ENCODE measurements at regions not wholly inside any gene's neighbourhood (a gene's known extent, or its start where the extent isn't known, plus 50 kb on each side); places are given as distances from the start of the nearest gene placed in this dataset.

DNA sequence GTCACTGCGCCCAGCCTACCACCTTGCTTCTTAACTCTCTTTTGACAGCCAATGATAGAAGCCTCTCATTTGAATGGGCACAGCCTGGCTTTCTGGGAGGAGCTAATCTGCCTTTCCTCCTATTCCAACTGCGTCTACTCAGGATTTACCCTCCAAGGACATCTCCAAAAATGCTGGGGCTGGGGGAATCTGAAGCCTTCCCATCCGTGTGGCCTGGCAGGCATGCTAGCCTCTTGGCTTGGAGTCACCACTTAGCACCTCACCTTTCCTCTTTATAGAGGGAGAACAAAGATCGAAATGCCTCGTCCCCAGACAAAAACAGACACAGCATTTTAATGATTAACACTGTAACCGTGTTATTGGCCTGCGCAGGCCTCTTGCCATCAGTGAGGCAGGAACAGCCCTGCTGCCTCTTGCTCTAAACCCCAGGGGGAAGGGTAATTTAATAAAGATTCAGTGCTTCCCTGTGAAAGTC, 108.2 kb upstream of the KLF4 start:
- Mint-ChIP-seq H3K27me3 (ENCODE audit: low read depth, poor library complexity) (peaks cover 9% of the 10 kb centered on the region), H3K36me3 (ENCODE audit: low read depth) (no peaks in the 10 kb centered on the region), H3K4me3 (no peak overlapping the region), H3K9me3 (no peaks in the 10 kb centered on the region), H3K4me1 (peaks cover 19% of the 10 kb centered on the region), H3K27ac (no peak overlapping the region)
- DNase-seq: no peak
- TF ChIP-seq, protein P1, sequence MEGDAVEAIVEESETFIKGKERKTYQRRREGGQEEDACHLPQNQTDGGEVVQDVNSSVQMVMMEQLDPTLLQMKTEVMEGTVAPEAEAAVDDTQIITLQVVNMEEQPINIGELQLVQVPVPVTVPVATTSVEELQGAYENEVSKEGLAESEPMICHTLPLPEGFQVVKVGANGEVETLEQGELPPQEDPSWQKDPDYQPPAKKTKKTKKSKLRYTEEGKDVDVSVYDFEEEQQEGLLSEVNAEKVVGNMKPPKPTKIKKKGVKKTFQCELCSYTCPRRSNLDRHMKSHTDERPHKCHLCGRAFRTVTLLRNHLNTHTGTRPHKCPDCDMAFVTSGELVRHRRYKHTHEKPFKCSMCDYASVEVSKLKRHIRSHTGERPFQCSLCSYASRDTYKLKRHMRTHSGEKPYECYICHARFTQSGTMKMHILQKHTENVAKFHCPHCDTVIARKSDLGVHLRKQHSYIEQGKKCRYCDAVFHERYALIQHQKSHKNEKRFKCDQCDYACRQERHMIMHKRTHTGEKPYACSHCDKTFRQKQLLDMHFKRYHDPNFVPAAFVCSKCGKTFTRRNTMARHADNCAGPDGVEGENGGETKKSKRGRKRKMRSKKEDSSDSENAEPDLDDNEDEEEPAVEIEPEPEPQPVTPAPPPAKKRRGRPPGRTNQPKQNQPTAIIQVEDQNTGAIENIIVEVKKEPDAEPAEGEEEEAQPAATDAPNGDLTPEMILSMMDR (IDR thresholded peaks at IDR 0.05): no peak

DNA sequence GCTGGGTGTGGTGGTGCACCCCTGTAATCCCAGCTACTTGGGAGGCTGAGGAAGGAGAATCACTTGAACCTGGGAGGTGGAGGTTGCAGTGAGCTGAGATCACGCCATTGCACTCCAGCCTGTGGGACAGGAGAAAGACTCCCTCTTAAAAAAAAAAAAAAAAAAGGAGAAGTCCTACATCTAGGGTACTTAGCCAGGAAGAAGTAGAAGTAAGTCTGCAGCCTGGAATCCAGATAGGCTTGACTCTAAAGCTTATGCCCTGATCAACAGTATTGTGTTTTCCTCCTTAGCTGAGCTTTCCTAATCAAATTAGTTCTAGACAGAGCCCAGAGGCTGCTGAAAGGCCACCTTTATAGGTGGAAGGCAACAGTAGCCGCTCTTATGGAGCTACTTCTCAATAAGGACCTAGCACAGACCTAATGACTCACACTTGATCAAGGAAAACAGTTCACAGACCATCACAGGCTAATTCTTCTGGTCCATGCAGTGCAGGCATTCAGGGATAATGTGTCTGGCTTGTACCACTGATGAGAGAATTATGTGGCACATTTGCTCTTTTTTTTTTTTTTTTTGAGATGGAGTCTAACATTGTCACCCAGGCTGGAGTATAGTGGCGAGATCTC, 105.5 kb upstream of the KLF4 start:
- DNase-seq: no peak
- H3K27ac Mint-ChIP-seq: no peak overlapping the region

DNA sequence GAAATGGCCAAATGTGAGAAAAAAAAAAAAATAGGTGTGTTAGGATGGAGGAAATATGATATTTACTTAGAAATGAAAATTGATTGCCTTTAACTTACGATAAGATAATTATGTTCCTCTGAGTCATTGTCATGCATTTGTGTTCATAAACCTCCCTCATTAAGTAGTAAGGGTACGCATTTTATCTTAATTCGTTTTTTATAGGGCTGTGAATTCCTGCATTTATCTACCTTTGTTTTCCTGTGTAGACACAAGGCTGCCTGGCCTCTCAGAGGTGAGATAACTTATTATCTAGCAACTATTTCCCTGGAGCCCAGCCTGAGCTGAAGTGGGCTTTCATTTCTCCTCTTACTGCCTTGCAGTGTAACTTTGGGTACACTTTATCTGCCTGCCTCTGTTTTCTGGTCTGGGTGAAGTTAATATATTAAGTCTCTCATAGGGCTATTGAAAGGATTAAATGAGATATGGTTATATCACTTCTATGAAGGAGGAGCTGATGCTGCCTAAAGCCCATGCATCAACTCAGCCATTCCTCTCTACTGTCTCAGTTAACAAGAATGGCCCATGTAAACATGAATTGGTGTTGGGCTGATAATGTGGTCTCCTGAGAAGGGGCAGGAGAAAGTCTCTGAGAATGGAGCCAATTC, 103.8 kb upstream of the KLF4 start:
- H3K9me3 Mint-ChIP-seq: no peaks in the 10 kb centered on the region
- H3K36me3 Mint-ChIP-seq (ENCODE audit: low read depth): no peaks in the 10 kb centered on the region
- TF ChIP-seq, protein P1 (IDR thresholded peaks at IDR 0.05): no peak
- H3K27ac Mint-ChIP-seq: no peak overlapping the region
- no peak for DNase-seq
- H3K4me1 Mint-ChIP-seq: peaks cover 11% of the 10 kb centered on the region
- no peak overlapping the region for H3K4me3 Mint-ChIP-seq
- H3K27me3 Mint-ChIP-seq (ENCODE audit: low read depth, poor library complexity): peaks cover 10% of the 10 kb centered on the region

More for the DNA sequence above, 105.5 kb upstream of the KLF4 start:
- TF ChIP-seq, protein P1 (IDR thresholded peaks at IDR 0.05): no peak
- Mint-ChIP-seq H3K9me3 (no peaks in the 10 kb centered on the region), H3K27me3 (ENCODE audit: low read depth, poor library complexity) (peaks cover 13% of the 10 kb centered on the region), H3K36me3 (ENCODE audit: low read depth) (no peaks in the 10 kb centered on the region), H3K4me1 (peaks cover 18% of the 10 kb centered on the region), H3K4me3 (no peak overlapping the region)

DNA sequence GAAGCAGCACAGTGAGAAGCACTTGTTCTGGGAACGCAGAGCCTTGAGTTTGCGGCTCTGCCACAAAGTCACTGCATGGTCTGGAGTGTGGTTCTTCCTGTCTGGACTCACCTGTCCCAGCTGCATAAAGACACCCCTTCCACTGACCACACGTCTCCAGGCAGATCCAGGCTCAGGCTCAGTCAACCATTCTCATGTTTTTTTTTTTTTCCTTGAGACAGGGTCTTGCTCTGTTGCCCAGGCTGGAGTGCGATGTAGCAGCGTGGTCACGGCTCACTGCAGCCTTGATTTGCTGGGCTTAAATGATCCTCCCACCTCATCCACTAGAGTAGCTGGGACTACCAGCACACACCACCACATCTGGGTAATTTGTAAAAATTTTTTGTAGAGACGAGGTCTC, 102.9 kb upstream of the KLF4 start:
- peaks cover 7% of the 10 kb centered on the region for H3K27me3 Mint-ChIP-seq (ENCODE audit: low read depth, poor library complexity)
- no peaks in the 10 kb centered on the region for H3K9me3 Mint-ChIP-seq
- H3K4me3 Mint-ChIP-seq: no peak overlapping the region
- peaks cover 11% of the 10 kb centered on the region for H3K4me1 Mint-ChIP-seq
- H3K27ac Mint-ChIP-seq: no peak overlapping the region
- TF ChIP-seq, protein P1 (IDR thresholded peaks at IDR 0.05): no peak
- H3K36me3 Mint-ChIP-seq (ENCODE audit: low read depth): no peaks in the 10 kb centered on the region
- peak; percentile 23 for DNase-seq

DNA sequence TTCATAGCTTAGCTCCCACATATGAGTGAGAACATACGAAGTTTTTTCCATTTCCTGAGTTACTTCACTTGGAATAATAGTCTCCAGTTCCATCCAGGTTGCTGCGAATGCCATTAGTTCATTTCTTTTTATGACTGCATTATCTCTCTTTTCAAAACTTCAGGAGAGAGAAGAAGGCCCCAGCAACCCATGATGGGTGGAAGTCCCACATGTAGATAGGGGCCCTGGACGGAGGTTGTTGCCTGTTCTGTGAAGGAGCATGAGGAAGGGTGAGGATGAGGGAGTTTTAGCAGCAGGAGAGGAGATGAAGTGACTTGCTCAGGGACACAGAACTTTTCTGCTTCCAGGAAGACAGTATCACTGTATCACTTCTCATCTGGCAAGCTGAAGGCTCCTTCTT, 102.2 kb upstream of the KLF4 start:
- TF ChIP-seq, protein P1 (IDR thresholded peaks at IDR 0.05): no peak
- no peak for DNase-seq
- Mint-ChIP-seq H3K9me3 (no peaks in the 10 kb centered on the region), H3K27ac (no peak overlapping the region), H3K4me3 (no peak overlapping the region), H3K36me3 (ENCODE audit: low read depth) (no peaks in the 10 kb centered on the region), H3K4me1 (peaks cover 11% of the 10 kb centered on the region), H3K27me3 (ENCODE audit: low read depth, poor library complexity) (peaks cover 7% of the 10 kb centered on the region)

DNA sequence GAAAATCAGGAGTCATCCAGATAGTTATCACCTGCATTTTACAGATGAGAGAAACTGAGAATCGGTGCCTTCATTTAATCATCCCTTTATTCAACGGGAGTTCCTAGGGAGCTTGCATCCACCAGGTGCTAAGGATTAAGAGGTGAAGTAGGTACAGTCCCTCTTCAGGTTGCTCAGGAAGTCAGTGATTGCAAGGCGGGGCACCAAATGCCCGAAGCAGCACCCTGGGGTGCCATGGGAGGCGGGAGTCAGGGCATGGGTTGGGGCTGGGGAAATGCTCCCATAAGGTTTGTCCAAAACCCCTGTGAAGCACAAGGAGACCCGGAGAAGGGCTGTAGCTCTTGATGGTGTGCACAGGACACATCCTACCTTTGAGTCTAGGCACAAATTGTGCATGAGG, 98.8 kb upstream of the KLF4 start:
- no peak for DNase-seq
- Mint-ChIP-seq H3K4me1 (peaks cover 17% of the 10 kb centered on the region), H3K27ac (no peak overlapping the region), H3K9me3 (no peaks in the 10 kb centered on the region), H3K4me3 (no peak overlapping the region), H3K27me3 (ENCODE audit: low read depth, poor library complexity) (peaks cover 9% of the 10 kb centered on the region), H3K36me3 (ENCODE audit: low read depth) (no peaks in the 10 kb centered on the region)
- TF ChIP-seq, protein P1 (IDR thresholded peaks at IDR 0.05): no peak

Measured in nephron progenitor cell (in vitro differentiated cells).